DND-41 (cell line): ENCODE measurements at regions not wholly inside any gene's neighbourhood (a gene's known extent, or its start where the extent isn't known, plus 50 kb on each side); places are given as distances from the start of the nearest gene placed in this dataset.
A peak's percentile ranks its signal among the peaks of the same experiment; 100 is the strongest.

Source experiments
- ATAC-seq: fragments of 200-7000 bp; cut with Tn5 transposase; 3 replicates; pipeline ENCODE4 v1.9.1; 2021; ENCODE audit warnings: low read depth; ENCODE audit not compliant: insufficient read depth
- DNase-seq: peaks from one replicate; pipeline ENCODE4 v3.0.0-alpha.2; 2020
- H2AFZ ChIP-seq: 2 replicates; pipeline ENCODE4 v1.6.0; 2012; ENCODE audit warnings: low read depth, low read length
- H3K27ac ChIP-seq: 2 replicates; pipeline ENCODE4 v1.5.1; 2012; ENCODE audit warnings: low read length, inconsistent platforms
- H3K27me3 ChIP-seq: fragments of 200-600 bp; sonication (generic); 2 replicates; pipeline ENCODE4 v1.6.0; 2012; ENCODE audit warnings: low read length, mild to moderate bottlenecking, inconsistent platforms; ENCODE audit not compliant: insufficient read depth, poor library complexity
- H3K36me3 ChIP-seq: 2 replicates; pipeline ENCODE4 v1.5.1; 2012; ENCODE audit warnings: low read length, inconsistent platforms; ENCODE audit not compliant: insufficient read depth
- H3K4me1 ChIP-seq: 2 replicates; pipeline ENCODE4 v1.5.1; 2012; ENCODE audit warnings: mild to moderate bottlenecking, low read length; ENCODE audit not compliant: insufficient read depth
- H3K4me2 ChIP-seq: 2 replicates; pipeline ENCODE4 v1.6.0; 2012; ENCODE audit warnings: mild to moderate bottlenecking, moderate library complexity, low read length, inconsistent platforms; ENCODE audit not compliant: insufficient read depth
- H3K4me3 ChIP-seq, 2 experiments: fragments of 200-600 bp in 1 of 2; shearing (Covaris generic) in 1 of 2; 2 replicates each; pipeline ENCODE4 v1.5.1; 2012 to 2016; ENCODE audit warnings: inconsistent platforms in 2 of 2, low read length in 2 of 2, mild to moderate bottlenecking in 2 of 2, low read depth in 1 of 2, moderate library complexity in 1 of 2
- H3K79me2 ChIP-seq: 2 replicates; pipeline ENCODE4 v1.6.0; 2012; ENCODE audit warnings: low read length, inconsistent platforms; ENCODE audit not compliant: insufficient read depth
- H3K9ac ChIP-seq: 2 replicates; pipeline ENCODE4 v1.6.0; 2012; ENCODE audit warnings: low read depth, mild to moderate bottlenecking, inconsistent platforms, low read length, moderate library complexity
- H3K9me3 ChIP-seq: 2 replicates; pipeline ENCODE4 v1.5.1; 2012; ENCODE audit warnings: low read length, moderate library complexity, mild to moderate bottlenecking, inconsistent platforms; ENCODE audit not compliant: insufficient read depth, severe bottlenecking
- H4K20me1 ChIP-seq: 2 replicates; pipeline ENCODE4 v1.6.0; 2012; ENCODE audit warnings: low read length; ENCODE audit not compliant: insufficient read depth
- EZH2 ChIP-seq: IDR thresholded peaks from 3 replicates; pipeline ENCODE4 v1.6.1; 2012; ENCODE audit warnings: borderline replicate concordance, low read depth, mild to moderate bottlenecking, moderate library complexity, low read length, inconsistent platforms; ENCODE audit not compliant: severe bottlenecking
- TF ChIP-seq, protein P1 (sequence below): IDR thresholded peaks from 2 replicates; pipeline ENCODE4 v1.5.1; 2012; ENCODE audit warnings: borderline replicate concordance, low read length, moderate library complexity, mild to moderate bottlenecking; ENCODE audit not compliant: poor library complexity, severe bottlenecking; ENCODE audit errors: extremely low read depth

DNA sequence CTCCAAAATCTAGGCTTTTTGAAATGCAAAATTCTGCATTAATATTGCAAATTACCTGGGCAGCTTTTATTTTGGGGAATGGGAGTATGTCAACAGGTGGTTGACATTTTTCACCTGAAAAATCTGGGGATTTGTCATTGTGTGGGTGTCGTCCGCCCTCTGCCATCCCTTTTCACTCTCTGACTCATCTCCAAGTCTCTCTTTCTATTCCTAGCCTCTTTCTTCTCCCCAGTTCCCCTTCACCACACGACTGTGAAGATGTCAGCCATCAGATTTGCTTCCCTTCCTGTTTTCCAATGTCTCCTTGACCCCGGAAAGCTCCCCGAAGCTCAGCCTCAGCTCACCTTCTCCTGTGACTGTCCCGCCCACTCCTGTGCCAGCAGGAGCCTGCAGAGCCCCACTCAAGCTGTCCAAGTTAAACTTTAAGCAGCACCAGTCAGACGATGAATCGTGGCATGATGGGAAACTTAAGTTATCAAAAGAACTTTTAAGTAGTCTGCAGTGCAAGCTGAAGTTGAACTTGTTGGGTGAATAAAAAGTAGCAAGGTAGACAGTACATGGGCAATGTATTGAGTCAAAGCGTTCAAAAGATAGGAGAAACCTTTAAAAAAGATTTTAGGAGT is 590.2 kb downstream of the VRK1 start:
- H3K27ac ChIP-seq: no peak overlapping the region
- H3K4me1 ChIP-seq: peaks cover 6% of the 10 kb centered on the region; the same call in 1 of the 2 replicates
- no peaks in the 10 kb centered on the region for H3K79me2 ChIP-seq
- no peak for DNase-seq
- no peak overlapping the region for H3K4me3 ChIP-seq
- H3K27me3 ChIP-seq: no peaks in the 10 kb centered on the region
- H3K9ac ChIP-seq: no peak overlapping the region
- no peak for ATAC-seq
- TF ChIP-seq, protein P1, sequence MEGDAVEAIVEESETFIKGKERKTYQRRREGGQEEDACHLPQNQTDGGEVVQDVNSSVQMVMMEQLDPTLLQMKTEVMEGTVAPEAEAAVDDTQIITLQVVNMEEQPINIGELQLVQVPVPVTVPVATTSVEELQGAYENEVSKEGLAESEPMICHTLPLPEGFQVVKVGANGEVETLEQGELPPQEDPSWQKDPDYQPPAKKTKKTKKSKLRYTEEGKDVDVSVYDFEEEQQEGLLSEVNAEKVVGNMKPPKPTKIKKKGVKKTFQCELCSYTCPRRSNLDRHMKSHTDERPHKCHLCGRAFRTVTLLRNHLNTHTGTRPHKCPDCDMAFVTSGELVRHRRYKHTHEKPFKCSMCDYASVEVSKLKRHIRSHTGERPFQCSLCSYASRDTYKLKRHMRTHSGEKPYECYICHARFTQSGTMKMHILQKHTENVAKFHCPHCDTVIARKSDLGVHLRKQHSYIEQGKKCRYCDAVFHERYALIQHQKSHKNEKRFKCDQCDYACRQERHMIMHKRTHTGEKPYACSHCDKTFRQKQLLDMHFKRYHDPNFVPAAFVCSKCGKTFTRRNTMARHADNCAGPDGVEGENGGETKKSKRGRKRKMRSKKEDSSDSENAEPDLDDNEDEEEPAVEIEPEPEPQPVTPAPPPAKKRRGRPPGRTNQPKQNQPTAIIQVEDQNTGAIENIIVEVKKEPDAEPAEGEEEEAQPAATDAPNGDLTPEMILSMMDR: no peak
- TF ChIP-seq EZH2: no peak
- no peak overlapping the region for H2AFZ ChIP-seq
- no peaks in the 10 kb centered on the region for H4K20me1 ChIP-seq
- H3K4me2 ChIP-seq: no peak overlapping the region
- no peaks in the 10 kb centered on the region for H3K36me3 ChIP-seq
- H3K9me3 ChIP-seq: no peaks in the 10 kb centered on the region

- Histone ChIP-seq H2AFZ (peak overlapping the region; percentile 51; the same call in 1 of the 2 replicates), H3K27ac (no peak overlapping the region), H3K9me3 (no peaks in the 10 kb centered on the region), H4K20me1 (no peaks in the 10 kb centered on the region), H3K9ac (no peak overlapping the region), H3K79me2 (no peaks in the 10 kb centered on the region), H3K4me1 (peaks cover 6% of the 10 kb centered on the region; the same call in 1 of the 2 replicates), H3K4me2 (no peak overlapping the region), H3K4me3 (no peak overlapping the region), H3K27me3 (no peaks in the 10 kb centered on the region), H3K36me3 (no peaks in the 10 kb centered on the region)
- ATAC-seq (peak; percentile 63; the same call in 2 of the 3 replicates), DNase-seq (peak; percentile 32)
- no peak for TF ChIP-seq EZH2
- TF ChIP-seq, protein P1: no peak
Observed at GRCh38 chr14:97388408-97388807, 591.2 kb downstream of the VRK1 start.

DNA sequence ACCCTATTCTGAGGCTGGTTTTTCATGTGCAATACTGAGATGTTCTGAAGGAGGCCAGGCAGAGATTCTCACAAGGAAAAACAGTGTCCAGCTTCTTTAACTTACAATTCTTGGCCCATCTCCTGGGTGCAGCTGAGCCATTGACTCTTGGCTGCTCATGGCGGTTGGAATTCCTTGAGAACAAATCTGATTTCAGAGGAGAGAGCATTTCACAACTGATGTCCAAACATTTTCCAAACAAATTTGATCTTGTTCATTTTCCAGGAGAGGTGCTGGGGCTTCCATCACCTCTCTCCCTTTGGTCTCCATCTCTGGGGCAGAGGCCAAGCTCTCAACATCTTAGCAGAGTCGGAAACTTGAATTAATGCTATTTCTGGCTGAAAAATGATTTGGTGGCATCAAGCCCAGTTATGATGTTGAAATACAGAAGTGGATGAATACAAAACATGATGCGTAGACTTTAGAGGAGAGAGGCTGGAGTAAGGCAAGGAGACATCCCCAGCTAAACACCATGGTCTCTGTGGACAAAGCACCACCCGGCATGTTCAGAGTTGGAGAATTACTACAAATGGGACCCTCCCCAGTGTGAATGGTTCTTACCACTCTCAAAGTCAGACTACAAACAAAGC is 593.0 kb downstream of the VRK1 start:
- Histone ChIP-seq H3K4me3 (no peak overlapping the region), H3K4me2 (no peak overlapping the region), H3K9me3 (no peaks in the 10 kb centered on the region), H4K20me1 (no peaks in the 10 kb centered on the region), H3K27me3 (no peaks in the 10 kb centered on the region), H3K27ac (no peak overlapping the region), H3K4me1 (peaks cover 6% of the 10 kb centered on the region; the same call in 1 of the 2 replicates), H2AFZ (no peak overlapping the region), H3K79me2 (no peaks in the 10 kb centered on the region), H3K9ac (no peak overlapping the region), H3K36me3 (no peaks in the 10 kb centered on the region)
- ATAC-seq: no peak
- no peak for DNase-seq
- no peak for TF ChIP-seq EZH2
- TF ChIP-seq, protein P1: no peak
